Vagina (tissue), 2 donors: ENCODE measurements at regions not wholly inside any gene's neighbourhood (a gene's known extent, or its start where the extent isn't known, plus 50 kb on each side); places are given as distances from the start of the nearest gene placed in this dataset.

Experiments
- CTCF ChIP-seq, 3 experiments: fragments of 450-650 bp in 2 of 3; fragments of 200-600 bp in 1 of 3; sonication (generic) in 1 of 3; IDR thresholded peaks; one replicate each; pipeline ENCODE4 v1.5.1; 2017 to 2019; ENCODE audit warnings: antibody characterized with exemption in 3 of 3, mild to moderate bottlenecking in 2 of 3, moderate library complexity in 2 of 3
- POLR2A ChIP-seq, 2 donors: fragments of 450-650 bp; IDR thresholded peaks; one replicate each; pipeline ENCODE4 v1.6.1; 2017; ENCODE audit warnings: antibody characterized with exemption in 2 of 2, mild to moderate bottlenecking in 2 of 2, moderate library complexity in 2 of 2
- POLR2AphosphoS5 ChIP-seq, 2 donors: sonication (generic); formaldehyde crosslinking; IDR thresholded peaks; one replicate each; pipeline ENCODE4 v1.9.0; 2017; ENCODE audit warnings: antibody characterized with exemption in 2 of 2, mild to moderate bottlenecking in 2 of 2, low read depth in 1 of 2; ENCODE audit not compliant: insufficient read depth in 1 of 2

- TF ChIP-seq POLR2A (IDR thresholded peaks at IDR 0.05) (no peak), CTCF (IDR thresholded peaks at IDR 0.05) (no peak), POLR2AphosphoS5 (IDR thresholded peaks at IDR 0.05; ENCODE audit: insufficient read depth in 1 of 2, low read depth in 1 of 2) (no peak)
Observed at GRCh38 chr12:38956337-38956736, 50.9 kb upstream of the CPNE8 start.
